ENCODE measurements at regions not wholly inside any gene's neighbourhood (a gene's known extent, or its start where the extent isn't known, plus 50 kb on each side); places are given as distances from the start of the nearest gene placed in this dataset.

DNA sequence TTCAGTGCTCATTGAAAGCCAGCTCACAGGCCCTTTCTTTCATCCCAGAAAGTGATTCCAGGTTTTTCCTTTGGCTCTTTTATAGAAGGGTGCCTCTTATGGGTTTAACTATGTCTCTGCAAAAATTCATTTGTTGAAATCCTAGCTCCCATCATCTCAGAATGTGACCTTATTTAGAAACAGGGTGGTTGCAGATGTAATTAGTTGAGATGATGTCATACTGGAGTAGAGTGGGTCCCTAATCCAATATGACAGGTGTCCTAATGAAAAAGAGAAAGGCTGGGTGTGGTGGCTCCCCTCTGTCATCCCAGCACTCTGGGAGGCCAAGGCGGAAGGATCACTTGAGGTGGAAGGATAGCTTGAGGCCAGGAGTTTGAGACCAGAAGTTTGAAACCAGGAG lies 64.2 kb upstream of the FAM20A start:
- H3K27ac ChIP-seq = no peak overlapping the region
- TF ChIP-seq, protein P1, sequence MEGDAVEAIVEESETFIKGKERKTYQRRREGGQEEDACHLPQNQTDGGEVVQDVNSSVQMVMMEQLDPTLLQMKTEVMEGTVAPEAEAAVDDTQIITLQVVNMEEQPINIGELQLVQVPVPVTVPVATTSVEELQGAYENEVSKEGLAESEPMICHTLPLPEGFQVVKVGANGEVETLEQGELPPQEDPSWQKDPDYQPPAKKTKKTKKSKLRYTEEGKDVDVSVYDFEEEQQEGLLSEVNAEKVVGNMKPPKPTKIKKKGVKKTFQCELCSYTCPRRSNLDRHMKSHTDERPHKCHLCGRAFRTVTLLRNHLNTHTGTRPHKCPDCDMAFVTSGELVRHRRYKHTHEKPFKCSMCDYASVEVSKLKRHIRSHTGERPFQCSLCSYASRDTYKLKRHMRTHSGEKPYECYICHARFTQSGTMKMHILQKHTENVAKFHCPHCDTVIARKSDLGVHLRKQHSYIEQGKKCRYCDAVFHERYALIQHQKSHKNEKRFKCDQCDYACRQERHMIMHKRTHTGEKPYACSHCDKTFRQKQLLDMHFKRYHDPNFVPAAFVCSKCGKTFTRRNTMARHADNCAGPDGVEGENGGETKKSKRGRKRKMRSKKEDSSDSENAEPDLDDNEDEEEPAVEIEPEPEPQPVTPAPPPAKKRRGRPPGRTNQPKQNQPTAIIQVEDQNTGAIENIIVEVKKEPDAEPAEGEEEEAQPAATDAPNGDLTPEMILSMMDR (conservative IDR thresholded peaks at IDR 0.05) = no peak
- TF ChIP-seq ZFX (IDR thresholded peaks at IDR 0.05) = no peak

DNA sequence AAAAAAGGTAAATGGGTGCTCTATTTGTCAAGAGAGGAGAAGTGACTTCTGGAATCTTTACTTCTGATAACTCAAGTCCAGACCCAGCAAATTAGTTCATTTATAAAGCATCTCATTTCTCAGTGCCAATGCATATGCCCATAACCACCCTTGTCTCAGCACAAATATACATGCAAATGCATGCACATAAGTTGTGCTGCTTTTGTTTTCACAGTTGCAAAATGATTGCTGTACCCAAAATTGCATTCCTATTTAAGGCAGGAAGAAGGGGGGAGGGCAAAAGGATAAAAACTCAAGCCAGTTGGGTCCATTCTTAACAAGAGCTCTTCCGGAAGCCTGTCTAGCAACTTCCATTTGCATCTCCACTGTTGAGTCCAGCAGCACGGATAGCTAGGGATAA lies 61.3 kb upstream of the FAM20A start:
- no peak overlapping the region for H3K27ac ChIP-seq

DNA sequence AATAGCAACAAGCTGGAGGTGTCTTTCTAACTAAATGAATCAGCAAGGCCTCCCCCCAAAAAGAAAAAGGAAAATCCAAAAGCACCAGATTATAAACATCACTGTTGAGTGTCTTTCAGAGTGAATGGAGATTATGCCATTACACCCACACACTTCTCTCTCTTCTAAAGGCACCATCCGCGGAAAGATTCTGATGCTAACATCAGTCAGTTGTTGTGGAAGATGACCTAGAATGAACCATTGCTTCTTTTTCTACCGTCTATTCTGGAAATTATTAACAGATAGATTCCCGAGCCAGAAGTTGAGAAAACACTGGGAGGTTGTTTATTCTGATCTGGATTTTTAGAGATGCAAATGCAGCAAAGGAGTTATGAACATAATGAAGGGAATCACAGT lies 60.9 kb upstream of the FAM20A start:
- H3K27ac ChIP-seq = no peak overlapping the region
- TF ChIP-seq ZFX (IDR thresholded peaks at IDR 0.05) = no peak

More for the DNA sequence above, 61.3 kb upstream of the FAM20A start:
- no peak for TF ChIP-seq ZFX (IDR thresholded peaks at IDR 0.05)
- TF ChIP-seq, protein P1 (conservative IDR thresholded peaks at IDR 0.05) = no peak

DNA sequence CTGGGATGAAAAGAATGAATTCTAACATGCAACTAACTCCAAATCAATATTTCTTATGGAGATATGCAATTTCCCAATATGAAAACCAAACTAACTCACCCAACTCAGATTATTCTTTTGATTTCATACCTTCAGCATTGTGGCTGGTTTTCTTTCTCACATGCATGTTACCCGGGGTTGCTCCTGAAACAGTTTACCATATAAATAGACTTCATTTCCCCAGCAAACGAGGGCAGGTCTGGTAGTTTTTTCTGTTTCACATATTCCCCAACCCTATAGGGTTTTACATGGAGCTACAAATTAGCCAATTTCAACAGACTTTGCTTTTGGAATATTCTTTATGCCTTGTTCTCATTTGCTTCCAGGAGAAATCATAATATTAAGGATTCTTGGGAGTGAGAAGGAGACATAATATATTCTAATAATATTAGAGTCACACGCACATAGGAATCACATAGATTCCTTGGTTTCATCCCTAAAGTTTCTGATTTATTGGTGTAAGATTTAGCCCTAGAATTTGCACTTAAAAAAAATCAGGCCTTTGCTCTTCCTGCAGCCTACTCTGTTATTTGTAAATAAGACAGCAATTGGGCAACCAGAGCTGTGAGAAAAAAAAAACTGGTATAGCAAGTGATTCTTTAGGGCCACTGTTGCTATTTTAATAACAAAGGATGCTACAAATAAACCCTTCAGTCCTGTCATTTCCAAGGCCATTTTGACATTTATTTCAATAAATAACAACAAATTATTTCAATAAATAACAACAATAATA lies 60.3 kb upstream of the FAM20A start:
- H3K27ac ChIP-seq = no peak overlapping the region
- TF ChIP-seq, protein P1 (conservative IDR thresholded peaks at IDR 0.05) = no peak

DNA sequence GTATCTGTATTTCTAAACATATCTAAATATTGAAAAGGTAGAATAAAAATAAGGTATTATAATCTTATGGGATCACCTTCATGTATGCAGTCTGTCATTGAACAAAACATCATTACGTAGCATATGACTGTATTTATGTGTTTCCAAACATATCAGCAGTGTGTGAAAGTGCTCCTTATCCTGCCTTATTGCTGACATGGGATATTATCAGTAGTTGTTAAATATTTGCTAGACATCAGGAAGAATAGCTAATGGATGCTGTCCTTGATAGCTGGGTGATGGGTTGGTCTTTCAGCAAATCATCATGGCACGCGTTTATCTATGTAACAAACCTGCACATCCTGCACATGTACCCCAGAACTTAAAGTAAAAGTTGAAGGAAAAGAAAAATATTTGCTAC lies 59.1 kb upstream of the FAM20A start:
- no peak overlapping the region for H3K27ac ChIP-seq
- TF ChIP-seq ZFX (IDR thresholded peaks at IDR 0.05) = no peak
- TF ChIP-seq, protein P1 (conservative IDR thresholded peaks at IDR 0.05) = no peak

DNA sequence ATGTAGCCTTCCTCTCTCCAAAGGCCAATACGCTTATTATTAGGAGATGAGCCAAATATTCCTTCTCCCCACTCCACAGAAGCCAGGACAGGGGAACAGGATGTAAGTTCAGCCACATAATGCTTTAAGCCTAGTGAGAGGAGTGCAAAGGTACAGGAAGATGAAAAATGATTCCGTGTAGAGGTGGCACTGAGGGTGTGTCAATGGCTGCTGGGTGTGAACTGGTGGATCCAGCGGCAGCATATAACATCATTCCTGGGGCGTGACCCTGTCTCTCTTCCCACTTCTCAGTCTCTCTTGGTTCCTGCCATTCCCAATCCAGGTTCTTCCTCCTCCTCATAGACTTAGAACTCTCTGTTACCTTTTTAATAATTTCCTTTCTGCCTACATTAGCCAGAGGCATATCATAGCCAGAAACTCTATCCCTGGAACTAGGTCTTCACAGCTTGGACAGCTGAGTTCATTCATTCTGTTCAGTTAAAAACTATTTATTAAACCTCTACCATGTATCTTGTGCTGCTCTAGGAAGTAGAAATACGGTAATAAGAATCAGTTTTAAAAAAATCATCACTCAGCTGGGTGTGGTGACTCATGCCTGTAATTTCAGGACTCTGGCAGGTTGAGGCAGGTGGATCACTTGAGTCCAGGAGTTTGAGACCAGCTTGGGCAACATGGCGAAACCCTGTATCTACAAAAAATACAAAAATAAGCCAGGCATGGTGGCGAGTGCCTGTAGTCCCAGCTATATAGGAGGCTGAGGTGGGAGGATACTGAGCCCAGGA lies 58.0 kb upstream of the FAM20A start:
- TF ChIP-seq, protein P1 (conservative IDR thresholded peaks at IDR 0.05) = no peak
- TF ChIP-seq ZFX (IDR thresholded peaks at IDR 0.05) = no peak
- no peak overlapping the region for H3K27ac ChIP-seq

DNA sequence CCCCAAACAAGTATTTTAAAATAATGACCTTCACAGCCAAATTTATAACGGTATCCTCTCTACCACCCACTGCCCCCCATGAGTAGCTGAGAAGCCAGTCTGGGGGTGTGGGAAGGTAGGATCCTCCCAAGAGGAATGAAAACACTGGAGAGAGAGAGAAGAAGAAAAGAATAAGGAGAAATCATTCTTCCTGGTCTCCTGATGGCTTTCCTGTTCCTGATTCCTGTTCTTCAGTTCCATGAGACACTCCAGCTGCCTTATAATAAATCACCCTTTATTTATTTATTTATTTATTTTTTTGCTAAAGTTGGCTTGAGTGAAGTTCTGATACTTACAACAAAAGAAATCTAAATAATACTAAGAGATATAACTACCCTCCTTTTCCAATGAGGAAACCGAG lies 56.4 kb upstream of the FAM20A start:
- TF ChIP-seq ZFX (IDR thresholded peaks at IDR 0.05) = no peak
- TF ChIP-seq, protein P1 (conservative IDR thresholded peaks at IDR 0.05) = no peak
- H3K27ac ChIP-seq = no peak overlapping the region
